ENCODE measurements at regions not wholly inside any gene's neighbourhood (a gene's known extent, or its start where the extent isn't known, plus 50 kb on each side); places are given as distances from the start of the nearest gene placed in this dataset.

DNA sequence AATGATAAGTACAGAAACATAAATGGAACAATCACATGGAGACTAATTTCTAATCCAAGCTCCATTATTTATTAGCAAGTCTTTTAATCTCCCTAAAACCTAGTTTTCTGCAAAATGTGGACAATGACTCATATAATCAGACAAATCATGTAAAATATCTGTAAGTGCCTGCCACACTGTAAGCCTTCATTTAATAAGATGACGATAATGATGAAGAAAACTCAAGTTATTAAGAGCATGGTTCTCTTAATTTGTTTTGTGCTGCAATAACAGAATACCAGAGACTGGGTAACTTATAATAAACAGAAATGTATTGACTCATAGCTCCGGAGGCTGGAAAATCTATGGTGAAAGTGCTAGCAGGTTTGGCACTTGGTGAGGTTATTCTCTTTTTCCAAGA, 535.3 kb upstream of the LRFN5 start:
- H3K27me3 Mint-ChIP-seq (ENCODE audit: low read depth in 2 of 2): no peaks in the 10 kb centered on the region
- WGBS (ENCODE audit: insufficient coverage): 88% methylated on average over 2 of the region's 2 CpGs
- no peak for DNase-seq
- ATAC-seq: no peak
- no peaks in the 10 kb centered on the region for H3K27me3 ChIP-seq (ENCODE audit: control insufficient read depth, insufficient read depth, low read length)
- H3K4me1 ChIP-seq (ENCODE audit: control insufficient read depth, insufficient read depth, low read length): no peaks in the 10 kb centered on the region
- H3K27ac Mint-ChIP-seq: no peak overlapping the region
- H3K4me3 Mint-ChIP-seq: no peak overlapping the region
- no peak overlapping the region for H3K4me3 ChIP-seq (ENCODE audit: low read length)
- H3K4me1 Mint-ChIP-seq: no peaks in the 10 kb centered on the region
- H3K27ac ChIP-seq (ENCODE audit: low read length): no peak overlapping the region
- TF ChIP-seq, protein P1, sequence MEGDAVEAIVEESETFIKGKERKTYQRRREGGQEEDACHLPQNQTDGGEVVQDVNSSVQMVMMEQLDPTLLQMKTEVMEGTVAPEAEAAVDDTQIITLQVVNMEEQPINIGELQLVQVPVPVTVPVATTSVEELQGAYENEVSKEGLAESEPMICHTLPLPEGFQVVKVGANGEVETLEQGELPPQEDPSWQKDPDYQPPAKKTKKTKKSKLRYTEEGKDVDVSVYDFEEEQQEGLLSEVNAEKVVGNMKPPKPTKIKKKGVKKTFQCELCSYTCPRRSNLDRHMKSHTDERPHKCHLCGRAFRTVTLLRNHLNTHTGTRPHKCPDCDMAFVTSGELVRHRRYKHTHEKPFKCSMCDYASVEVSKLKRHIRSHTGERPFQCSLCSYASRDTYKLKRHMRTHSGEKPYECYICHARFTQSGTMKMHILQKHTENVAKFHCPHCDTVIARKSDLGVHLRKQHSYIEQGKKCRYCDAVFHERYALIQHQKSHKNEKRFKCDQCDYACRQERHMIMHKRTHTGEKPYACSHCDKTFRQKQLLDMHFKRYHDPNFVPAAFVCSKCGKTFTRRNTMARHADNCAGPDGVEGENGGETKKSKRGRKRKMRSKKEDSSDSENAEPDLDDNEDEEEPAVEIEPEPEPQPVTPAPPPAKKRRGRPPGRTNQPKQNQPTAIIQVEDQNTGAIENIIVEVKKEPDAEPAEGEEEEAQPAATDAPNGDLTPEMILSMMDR (IDR thresholded peaks at IDR 0.05): no peak
- no peaks in the 10 kb centered on the region for H3K9me3 ChIP-seq (ENCODE audit: control insufficient read depth, insufficient read depth, low read length)
- no peaks in the 10 kb centered on the region for H3K36me3 Mint-ChIP-seq
- intact Hi-C loops (cut with micrococcal nuclease): no loop called here
- H3K36me3 ChIP-seq (ENCODE audit: control insufficient read depth, insufficient read depth, low read length): no peaks in the 10 kb centered on the region
- peaks cover 8 to 17% of the 10 kb centered on the region in 2 donors for H3K9me3 Mint-ChIP-seq

DNA sequence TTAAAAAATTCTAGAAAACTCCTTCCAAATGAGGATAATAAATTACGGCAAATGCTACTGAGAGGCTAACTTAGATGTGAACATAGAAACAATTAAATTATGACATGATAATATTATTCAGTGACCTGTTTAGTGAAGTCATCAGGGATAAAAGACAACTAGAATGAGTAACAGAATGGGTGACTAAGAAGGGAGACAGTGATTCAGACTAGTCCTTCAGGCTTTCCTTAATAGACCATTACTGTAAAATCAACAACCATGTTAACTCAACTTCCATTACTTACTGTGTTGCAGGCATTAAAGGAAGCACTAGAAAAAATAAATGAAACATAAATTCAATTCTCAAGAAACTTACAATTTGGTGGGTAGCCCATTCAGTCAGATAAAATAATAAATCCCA, 543.9 kb upstream of the LRFN5 start:
- Histone ChIP-seq H3K36me3 (ENCODE audit: control insufficient read depth, insufficient read depth, low read length) (no peaks in the 10 kb centered on the region), H3K27ac (ENCODE audit: low read length) (no peak overlapping the region), H3K27me3 (ENCODE audit: control insufficient read depth, insufficient read depth, low read length) (no peaks in the 10 kb centered on the region), H3K4me1 (ENCODE audit: control insufficient read depth, insufficient read depth, low read length) (no peaks in the 10 kb centered on the region), H3K4me3 (ENCODE audit: low read length) (no peak overlapping the region), H3K9me3 (ENCODE audit: control insufficient read depth, insufficient read depth, low read length) (no peaks in the 10 kb centered on the region)
- TF ChIP-seq, protein P1 (IDR thresholded peaks at IDR 0.05): no peak
- no peak for ATAC-seq
- no peak overlapping the region for H3K4me3 Mint-ChIP-seq
- no peaks in the 10 kb centered on the region for H3K4me1 Mint-ChIP-seq
- no peaks in the 10 kb centered on the region for H3K27me3 Mint-ChIP-seq (ENCODE audit: low read depth in 2 of 2)
- no peaks in the 10 kb centered on the region for H3K36me3 Mint-ChIP-seq
- peaks cover 9 to 10% of the 10 kb centered on the region in 2 donors for H3K9me3 Mint-ChIP-seq
- no peak for DNase-seq
- intact Hi-C loops (cut with micrococcal nuclease): no loop called here
- no CpG with 5 or more reads among the region's 1 CpG for WGBS (ENCODE audit: insufficient coverage)
- H3K27ac Mint-ChIP-seq: no peak overlapping the region

DNA sequence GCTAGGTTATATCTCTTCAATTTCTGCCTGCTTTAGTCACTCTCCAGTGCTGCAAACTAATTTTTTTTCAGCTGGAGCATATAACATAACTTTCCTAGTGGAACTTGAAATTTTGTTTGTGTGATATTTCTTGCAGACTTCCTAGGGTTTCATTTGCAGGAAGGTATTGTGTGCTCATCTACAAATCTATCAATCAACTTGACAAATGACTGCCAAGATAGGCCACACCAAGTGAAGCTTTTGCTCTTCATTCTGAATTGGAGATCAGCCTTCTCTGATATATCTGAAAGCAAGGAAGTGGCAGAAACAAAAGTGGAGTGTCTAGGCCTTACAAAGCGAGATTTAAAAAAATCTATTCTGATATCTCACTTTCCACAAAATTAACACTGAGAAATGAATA, 551.1 kb upstream of the LRFN5 start:
- Histone ChIP-seq H3K27ac (ENCODE audit: low read length) (no peak overlapping the region), H3K27me3 (ENCODE audit: control insufficient read depth, insufficient read depth, low read length) (no peaks in the 10 kb centered on the region), H3K4me3 (ENCODE audit: low read length) (no peak overlapping the region), H3K9me3 (ENCODE audit: control insufficient read depth, insufficient read depth, low read length) (no peaks in the 10 kb centered on the region), H3K4me1 (ENCODE audit: control insufficient read depth, insufficient read depth, low read length) (no peaks in the 10 kb centered on the region), H3K36me3 (ENCODE audit: control insufficient read depth, insufficient read depth, low read length) (no peaks in the 10 kb centered on the region)
- TF ChIP-seq, protein P1 (IDR thresholded peaks at IDR 0.05): no peak
- H3K36me3 Mint-ChIP-seq: no peaks in the 10 kb centered on the region
- intact Hi-C loops (cut with micrococcal nuclease): no loop called here
- H3K9me3 Mint-ChIP-seq: peaks cover 4 to 6% of the 10 kb centered on the region in 2 donors
- DNase-seq: no peak
- no peaks in the 10 kb centered on the region for H3K27me3 Mint-ChIP-seq (ENCODE audit: low read depth in 2 of 2)
- no CpG with 5 or more reads among the region's 1 CpG for WGBS (ENCODE audit: insufficient coverage)
- no peak overlapping the region for H3K4me3 Mint-ChIP-seq
- no peak for ATAC-seq
- no peaks in the 10 kb centered on the region for H3K4me1 Mint-ChIP-seq
- H3K27ac Mint-ChIP-seq: no peak overlapping the region

DNA sequence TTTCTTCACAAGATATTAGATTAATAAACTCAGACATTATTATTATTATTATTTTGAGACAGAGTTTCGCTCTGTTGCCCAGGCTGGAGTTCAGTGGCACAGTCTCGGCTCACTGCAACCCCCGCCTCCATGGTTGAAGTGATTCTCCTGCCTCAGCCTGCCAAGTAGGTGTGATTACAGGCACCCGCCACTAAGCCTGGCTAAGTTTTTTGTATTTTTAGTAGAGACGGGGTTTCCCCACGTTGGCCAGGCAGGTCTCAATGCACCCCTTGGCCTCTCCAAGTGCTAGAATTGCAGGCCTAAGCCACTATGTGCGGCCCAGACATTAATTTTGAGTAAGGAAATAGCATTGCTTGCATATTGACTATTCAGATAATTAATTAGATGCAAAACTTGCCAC, 554.9 kb upstream of the LRFN5 start:
- H3K27me3 Mint-ChIP-seq (ENCODE audit: low read depth in 2 of 2): no peaks in the 10 kb centered on the region

More for the DNA sequence above, 554.9 kb upstream of the LRFN5 start:
- Mint-ChIP-seq H3K9me3 (peaks cover 6 to 8% of the 10 kb centered on the region in 2 donors), H3K27ac (no peak overlapping the region), H3K4me3 (no peak overlapping the region), H3K4me1 (no peaks in the 10 kb centered on the region), H3K36me3 (no peaks in the 10 kb centered on the region)
- intact Hi-C loops (cut with micrococcal nuclease): no loop called here
- TF ChIP-seq, protein P1 (IDR thresholded peaks at IDR 0.05): no peak
- Histone ChIP-seq H3K36me3 (ENCODE audit: control insufficient read depth, insufficient read depth, low read length) (no peaks in the 10 kb centered on the region), H3K27me3 (ENCODE audit: control insufficient read depth, insufficient read depth, low read length) (no peaks in the 10 kb centered on the region), H3K4me1 (ENCODE audit: control insufficient read depth, insufficient read depth, low read length) (no peaks in the 10 kb centered on the region), H3K27ac (ENCODE audit: low read length) (no peak overlapping the region), H3K4me3 (ENCODE audit: low read length) (no peak overlapping the region), H3K9me3 (ENCODE audit: control insufficient read depth, insufficient read depth, low read length) (no peaks in the 10 kb centered on the region)
- ATAC-seq (no peak), DNase-seq (no peak)
- 83% methylated on average over 6 of the region's 7 CpGs for WGBS (ENCODE audit: insufficient coverage)
